ENCODE measurements at regions not wholly inside any gene's neighbourhood (a gene's known extent, or its start where the extent isn't known, plus 50 kb on each side); places are given as distances from the start of the nearest gene placed in this dataset.

GRCh38 chr1:58883037-58883887 is 99.4 kb upstream of the JUN start:
- TF ChIP-seq EZH2 (IDR thresholded peaks at IDR 0.05; ENCODE audit: borderline replicate concordance) (no peak), EZH2phosphoT487 (IDR thresholded peaks at IDR 0.05; ENCODE audit: low read depth, severe bottlenecking, unreplicated experiment) (no peak)

Data from hepatocyte (in vitro differentiated cells).